ENCODE measurements at regions not wholly inside any gene's neighbourhood (a gene's known extent, or its start where the extent isn't known, plus 50 kb on each side); places are given as distances from the start of the nearest gene placed in this dataset.

DNA sequence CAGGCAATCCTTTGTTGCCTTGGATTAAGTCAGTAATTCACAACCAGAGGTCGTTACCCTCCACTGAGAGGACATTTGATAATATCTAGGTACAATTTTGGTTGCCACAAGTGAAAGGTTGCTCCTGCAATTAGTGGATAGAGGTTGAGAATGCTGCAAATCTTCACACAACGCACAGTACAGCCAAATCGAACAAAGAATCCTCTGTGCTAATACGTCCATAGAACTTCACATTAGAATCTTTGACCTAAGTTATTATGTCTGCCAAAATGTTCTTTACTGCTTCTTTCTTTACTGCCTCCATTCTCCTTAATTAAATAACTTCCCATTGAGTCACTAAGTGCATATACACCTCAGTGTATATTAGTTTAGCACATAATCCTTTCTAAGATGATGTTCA lies 879.5 kb downstream of the TRIB2 start:
- TF ChIP-seq EZH2phosphoT487 (IDR thresholded peaks at IDR 0.05; ENCODE audit: borderline replicate concordance, low read length) = no peak
- TF ChIP-seq, protein P1, sequence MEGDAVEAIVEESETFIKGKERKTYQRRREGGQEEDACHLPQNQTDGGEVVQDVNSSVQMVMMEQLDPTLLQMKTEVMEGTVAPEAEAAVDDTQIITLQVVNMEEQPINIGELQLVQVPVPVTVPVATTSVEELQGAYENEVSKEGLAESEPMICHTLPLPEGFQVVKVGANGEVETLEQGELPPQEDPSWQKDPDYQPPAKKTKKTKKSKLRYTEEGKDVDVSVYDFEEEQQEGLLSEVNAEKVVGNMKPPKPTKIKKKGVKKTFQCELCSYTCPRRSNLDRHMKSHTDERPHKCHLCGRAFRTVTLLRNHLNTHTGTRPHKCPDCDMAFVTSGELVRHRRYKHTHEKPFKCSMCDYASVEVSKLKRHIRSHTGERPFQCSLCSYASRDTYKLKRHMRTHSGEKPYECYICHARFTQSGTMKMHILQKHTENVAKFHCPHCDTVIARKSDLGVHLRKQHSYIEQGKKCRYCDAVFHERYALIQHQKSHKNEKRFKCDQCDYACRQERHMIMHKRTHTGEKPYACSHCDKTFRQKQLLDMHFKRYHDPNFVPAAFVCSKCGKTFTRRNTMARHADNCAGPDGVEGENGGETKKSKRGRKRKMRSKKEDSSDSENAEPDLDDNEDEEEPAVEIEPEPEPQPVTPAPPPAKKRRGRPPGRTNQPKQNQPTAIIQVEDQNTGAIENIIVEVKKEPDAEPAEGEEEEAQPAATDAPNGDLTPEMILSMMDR (IDR thresholded peaks at IDR 0.05; ENCODE audit: low read depth, low read length, poor library complexity, severe bottlenecking) = no peak

Measured in DOHH2 (cell line).